IPS DF 19.7 (cell line): ENCODE measurements at regions not wholly inside any gene's neighbourhood (a gene's known extent, or its start where the extent isn't known, plus 50 kb on each side); places are given as distances from the start of the nearest gene placed in this dataset.
A peak's percentile ranks its signal among the peaks of the same experiment; 100 is the strongest.
"Not testable (repeated sequence)": the region's sequence is repeated elsewhere in the genome, so short reads cannot be mapped to it uniquely, and the experiment has no call there.

ENCODE experiments used
- DNase-seq: peaks from one replicate; pipeline ENCODE4 v3.0.0-alpha.2; 2013; ENCODE audit warnings: low read depth, low spot score

DNA sequence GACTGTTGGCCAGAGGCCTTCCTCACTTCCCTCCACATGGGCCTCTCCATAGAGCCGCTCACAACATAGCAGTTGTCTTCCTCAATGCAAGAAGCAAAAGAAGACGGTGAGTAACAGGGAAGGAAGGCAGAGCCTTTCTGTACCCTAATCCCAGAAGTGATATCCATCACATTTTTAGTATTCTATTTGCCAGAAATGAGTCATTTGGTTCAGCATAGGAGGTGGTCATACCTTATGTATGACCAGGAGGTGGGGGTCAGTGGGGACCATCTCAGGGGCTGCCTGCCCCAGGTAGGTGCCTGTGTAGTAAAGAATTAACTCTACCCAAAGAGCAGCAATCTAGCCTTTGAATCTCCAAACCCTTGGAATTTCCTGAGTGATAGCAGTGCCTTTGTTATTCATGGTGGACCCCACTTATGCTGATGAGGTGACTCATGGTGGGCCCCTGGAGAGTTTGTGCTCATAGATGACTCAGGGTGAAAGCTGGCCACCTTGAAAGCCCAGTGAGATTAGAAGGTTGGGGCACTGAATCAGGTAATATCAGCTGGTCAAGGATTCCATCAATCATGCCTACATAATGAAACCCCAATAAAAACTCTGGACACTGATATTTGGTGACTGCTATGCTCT is 323.9 kb upstream of the IGF1R start:
- peak; percentile 20 for DNase-seq

DNA sequence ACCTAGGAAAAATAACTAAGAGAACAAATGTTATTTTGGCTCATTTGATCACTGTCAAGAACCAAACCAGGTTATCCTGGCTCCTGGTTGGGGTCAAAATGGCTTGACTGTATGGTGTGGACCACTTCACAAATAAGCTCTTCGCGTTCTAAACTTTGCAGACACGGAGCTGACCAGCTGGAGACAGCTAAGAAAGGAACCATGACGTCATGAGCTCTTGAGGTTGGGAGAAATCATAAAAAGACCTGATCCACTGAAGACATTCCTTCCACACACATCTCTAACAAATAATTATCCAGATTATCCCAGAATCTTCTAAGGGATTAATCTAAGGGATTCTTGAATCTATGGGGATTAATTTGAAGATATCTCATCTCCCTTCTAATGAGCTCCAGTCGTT is 321.5 kb upstream of the IGF1R start:
- no peak for DNase-seq

DNA sequence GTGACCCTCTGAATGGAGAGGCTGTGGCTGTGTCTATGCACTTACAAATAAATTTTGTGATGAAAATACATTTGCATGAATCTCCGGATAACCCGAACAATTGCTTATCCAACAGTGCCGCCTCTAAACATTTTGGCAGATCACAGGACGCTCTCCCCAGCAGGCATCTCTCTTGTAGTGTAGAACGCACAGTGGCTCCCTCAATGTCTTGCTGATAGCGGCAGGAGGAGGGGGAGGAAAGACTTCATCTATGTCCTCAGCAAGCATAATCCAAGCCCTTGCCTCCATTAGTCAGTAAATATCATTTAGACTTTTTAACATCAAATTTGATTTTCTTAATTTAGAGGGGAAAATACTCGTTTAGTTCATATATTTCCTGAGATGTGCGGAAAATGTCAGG is 318.1 kb upstream of the IGF1R start:
- DNase-seq = no peak

DNA sequence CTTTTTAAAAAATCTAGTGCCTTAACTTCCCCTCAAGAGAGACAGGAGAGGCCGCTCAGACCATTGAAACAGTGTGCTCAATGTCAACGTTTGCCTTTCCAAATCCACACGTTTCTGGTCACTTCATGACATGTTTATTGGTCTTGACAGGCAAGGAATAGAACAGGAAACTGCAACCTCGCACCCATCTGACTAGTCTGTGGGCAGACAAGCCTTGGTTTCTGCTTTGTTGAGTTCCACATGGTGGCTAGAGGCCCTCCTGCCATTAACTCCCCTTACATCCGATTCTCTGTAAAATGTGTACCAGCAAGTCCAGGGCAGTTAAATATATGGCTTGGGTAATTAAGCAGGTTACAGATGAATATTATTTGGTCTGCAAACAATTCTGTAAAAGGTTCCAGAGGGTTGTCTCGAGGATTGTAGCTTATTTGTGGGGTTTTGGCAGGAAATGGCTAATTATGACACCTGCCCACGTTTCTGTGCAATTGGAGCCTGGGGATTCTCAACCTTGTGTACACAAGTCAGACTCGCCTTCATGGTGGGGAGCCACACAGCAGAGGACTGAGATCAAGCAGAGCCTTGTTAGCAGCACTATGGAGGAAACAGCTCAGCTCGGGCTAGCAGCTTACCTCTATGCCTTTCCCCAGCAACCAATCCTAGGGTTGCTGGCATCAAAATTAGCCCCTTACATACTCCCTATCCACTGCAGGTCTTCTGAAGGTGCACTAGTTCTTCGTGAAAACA is 317.5 kb upstream of the IGF1R start:
- no peak for DNase-seq

DNA sequence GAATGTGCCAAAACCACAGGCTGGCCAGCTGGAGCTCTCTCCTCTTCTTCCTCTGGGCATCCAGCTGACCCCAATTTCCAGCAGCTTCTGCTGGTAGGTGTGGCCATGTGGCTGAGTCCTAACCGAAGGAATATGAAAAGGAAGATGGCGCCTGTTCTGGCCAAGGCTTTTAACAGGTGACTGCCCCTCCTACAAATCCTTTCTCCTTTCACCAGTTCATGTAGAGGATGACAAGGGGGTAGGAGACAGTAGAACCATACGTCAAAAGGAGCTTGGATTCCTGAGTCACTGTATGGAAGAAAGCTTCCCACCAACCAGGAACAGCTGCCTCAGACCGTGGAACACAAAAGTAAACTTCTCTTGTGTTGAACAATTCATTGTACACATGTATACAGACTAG is 316.7 kb upstream of the IGF1R start:
- DNase-seq = no peak

DNA sequence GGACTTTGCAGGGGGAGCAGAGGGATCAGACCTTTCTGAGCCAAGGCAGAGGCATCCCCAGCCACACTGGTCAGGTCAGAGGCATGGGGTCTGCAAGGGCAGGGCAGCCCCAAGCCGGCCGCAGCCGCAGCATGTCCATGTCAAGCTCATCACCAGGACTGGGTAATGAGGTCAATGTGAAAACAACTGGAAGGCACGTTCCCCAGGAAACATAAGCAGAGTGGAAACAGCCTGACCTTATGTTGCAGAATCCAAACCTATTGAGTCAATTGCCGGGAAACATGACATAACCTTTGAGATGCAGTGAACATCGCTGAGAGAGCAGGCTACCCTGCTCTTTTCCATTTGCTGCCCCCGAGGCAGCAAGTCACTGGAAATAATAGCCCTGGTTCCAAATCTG is 315.1 kb upstream of the IGF1R start:
- no peak for DNase-seq

DNA sequence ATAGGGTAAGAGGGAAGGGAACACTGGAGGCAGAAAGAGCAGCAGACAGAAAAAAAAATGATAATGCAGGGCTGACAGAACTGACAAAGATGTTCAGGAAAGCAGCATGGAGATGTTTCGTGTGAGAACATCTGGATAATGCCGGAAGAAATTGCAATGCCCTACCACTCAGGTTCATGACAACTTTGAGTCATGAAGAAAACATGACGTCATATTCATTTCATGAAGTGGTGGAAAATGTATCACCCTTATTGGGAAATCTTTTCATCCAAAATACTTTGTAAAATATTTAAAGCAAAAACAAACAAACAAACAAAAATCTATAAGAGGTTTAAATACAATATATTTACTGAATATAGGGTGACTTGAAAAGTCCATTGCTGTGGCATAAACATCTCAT is 305.4 kb upstream of the IGF1R start:
- DNase-seq = no peak

DNA sequence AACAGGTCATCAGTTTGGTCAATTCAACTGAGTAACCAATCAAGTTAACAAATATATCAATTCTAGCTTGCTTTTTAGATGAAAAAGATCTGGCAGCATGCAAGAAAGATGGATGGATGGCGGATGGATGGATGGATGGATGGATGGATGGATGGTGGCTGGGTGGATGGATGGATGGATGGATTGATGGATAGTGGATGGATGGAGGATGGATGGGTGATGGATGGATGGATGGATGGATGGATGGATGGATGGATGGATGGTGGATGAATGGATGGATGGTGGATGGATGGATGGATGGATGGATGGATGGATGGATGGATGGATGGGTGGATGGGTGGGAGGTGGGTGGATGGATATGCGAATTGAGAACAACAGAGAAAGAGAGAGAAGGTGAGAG is 303.7 kb upstream of the IGF1R start:
- no peak for DNase-seq

DNA sequence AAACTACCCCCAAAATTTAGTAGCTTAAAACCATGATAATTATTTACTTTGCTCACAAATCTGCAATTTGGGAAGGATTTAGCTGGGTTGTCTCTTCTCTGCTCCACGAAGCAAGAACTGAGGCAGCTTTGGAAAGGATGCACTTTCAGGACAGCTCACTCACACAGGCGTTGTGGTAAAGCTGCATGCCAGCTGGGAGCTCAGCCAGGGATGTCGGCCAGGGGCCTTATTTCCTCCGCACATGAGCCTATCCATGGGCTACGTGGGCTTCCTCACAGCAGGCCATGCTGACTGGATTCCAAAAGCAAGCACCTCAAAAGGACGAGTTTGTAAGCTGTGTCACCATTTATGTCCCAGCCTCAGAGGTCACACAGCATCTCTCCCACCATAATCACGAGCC is 301.3 kb upstream of the IGF1R start:
- DNase-seq = no peak

DNA sequence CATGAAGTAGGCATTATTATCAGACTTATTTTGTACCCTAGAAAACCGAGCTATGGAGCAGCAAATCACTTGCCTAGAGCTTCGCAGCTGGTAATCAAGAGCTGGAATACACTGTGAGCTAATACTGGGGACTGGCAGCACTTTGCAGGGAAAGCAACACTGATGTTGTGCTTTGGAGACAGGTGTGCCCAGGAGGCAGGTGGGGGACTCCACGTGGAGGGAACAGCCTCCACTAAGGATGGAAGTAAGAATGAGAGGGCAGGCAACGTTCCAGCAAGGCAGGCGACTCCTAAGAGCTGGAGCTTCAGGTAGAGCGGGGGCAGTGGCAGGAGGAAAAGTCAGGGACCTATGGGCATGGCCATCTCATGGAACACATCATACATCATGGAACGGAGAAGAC is 300.5 kb upstream of the IGF1R start:
- no peak for DNase-seq

DNA sequence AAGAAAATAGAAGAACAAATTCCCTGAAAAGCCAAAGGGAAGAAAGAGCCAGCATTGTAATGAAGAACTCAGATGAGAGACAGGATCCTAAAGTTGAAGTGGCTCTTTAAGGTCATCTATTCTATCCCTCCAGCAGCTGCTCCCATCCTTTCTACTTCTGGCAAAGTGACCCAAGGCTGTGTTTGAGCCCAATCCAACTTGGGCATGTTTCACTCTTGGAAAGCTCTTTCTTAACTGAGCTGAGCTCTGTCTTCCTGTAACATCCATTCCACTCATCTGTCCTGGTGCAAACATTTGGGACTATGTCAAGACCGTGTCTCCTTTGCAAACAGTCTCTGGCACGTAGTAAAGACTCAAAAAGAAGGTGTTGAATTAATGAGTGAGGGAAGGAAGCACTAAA is 298.1 kb upstream of the IGF1R start:
- DNase-seq = no peak

DNA sequence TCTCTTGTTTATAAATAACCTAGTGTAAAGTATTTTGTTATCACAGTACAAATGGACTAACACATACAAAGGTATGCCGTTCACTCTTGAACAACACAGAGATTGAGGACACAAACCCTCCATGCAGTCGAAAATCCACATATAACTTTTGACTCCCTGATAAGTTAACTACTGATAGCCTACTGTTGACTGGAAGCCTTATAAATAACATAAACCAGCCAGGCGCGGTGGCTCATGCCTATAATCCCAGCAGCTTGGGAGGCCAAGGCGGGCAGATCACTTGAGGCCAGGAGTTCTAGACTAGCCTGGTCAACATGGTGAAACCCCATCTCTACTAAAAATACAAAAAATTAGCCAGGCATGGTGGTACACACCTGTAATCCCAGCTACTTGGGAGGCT is 290.1 kb upstream of the IGF1R start:
- DNase-seq = not testable (repeated sequence)

DNA sequence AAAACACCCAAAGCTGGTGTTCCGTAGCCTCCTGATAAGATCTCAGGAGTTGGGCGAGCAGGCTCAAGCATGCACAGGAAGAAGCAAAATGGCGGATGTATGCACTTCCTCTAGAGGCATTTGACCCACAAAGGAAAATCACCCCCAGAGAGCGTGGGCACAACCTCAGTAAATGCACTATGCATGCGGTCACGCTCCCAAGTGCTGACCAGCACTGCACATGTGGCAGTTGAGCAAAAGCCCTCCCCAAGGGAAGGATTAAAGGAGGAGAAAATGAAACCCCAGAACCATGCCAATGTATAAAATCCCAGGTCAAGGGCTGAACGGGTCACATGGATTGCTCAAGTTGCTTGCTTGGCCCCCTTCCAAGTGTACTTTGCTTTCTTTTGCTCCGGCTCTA is 289.4 kb upstream of the IGF1R start:
- no peak for DNase-seq

DNA sequence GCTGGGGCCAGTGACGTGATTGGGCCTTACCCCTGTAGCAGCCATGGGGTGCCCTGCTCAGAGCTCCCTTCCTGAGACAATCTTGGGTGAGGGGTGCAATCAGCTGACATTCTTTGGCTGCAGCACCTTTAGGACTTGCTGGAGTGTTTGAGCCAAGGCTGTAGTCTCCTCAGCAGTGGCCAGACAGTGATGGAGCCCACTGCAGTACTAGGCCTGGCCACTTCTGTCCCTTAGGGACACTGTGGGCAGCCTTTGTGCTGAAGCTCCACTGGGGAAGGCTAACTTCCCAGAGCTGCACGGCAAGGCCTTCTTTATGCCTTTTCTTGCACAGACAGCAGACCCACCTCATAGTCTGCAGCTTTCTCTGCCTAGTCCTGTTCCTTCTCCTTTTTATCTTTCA is 284.9 kb upstream of the IGF1R start:
- no peak for DNase-seq

DNA sequence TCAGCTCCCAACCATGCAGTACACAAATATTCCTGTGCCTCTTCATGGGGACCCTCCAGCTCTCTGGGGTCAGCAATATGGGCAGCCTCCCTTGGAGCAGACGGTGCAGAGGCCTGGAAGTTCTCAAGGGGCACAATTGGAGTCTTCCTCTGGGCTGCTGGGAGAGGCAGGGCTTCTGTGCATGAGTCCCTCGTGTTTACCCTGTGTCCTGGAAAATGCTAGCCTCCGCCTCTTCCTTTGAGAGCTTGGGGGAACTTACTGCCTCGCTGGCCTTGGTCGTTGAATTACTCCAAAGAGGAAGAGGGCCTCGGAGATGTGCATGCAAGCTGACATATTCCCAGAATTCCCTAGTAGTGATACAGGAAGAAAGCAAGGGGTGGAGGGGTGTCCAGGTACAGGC is 284.4 kb upstream of the IGF1R start:
- no peak for DNase-seq

DNA sequence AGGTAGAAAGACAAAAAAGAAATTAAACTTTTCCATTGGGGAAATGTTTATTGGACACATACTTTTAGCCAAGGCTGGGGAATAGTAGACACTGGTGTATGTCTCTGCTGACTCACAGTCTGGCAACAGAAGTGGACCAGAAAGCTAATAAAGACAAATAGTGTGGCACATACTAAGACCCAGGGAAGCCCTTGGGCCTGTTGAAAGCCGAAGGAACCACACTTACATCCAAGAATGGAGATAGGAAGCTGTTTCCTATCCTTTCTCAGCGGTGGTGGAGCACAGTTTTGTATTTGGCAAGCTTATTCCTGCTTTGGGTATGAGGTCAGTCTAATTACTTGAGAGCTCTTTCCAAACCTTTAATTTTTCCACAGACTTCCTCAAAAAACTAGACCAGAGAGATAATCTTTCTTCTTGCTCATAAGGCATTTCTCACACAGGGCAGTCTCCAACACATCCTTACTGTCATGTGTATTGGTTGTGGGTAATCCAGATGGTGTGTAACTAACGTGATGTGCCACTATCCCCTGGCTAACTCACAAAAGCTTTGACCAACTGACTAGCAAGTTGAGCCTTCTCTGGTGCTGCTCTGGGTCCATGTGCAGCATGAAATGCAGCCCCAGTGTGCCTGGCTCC is 279.1 kb upstream of the IGF1R start:
- DNase-seq = no peak

DNA sequence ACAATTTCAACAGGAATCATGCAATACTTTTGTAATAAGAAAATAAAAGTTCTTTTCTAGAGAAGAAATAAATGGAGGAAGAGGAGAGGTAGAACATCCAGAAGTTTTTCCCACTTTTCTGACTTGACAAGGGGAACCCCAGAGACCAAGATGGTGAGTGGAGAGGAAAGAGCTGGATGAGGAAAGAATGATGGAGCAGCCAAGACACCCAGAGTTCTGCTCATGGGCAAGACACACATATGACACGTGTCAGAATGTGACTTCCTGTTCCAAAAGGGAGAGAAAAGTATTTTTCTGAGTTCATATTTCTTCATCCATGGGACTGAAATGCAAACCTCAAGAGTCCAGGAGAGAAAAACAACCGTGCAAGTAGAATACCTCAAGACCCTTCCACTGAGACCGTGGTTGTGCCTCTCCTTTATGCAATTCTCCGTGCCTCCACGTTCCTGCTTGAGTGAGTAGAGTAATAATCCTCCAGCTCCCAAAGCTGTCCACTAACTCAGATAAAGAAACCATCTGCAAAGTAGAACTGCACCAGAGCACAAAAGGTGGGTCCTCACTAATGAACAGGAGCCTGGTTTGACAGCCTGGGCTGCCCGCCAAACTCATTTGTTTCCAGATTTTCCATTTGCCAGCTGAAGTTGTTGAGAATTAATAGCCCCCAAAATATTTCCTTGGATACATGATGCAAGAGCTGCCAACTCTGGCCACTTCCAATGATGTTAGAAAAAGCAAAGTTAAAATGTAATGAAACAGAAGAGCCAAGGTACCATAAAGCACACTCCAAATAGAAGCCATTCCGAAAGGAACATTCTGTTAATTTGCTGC is 272.6 kb upstream of the IGF1R start:
- DNase-seq = no peak

DNA sequence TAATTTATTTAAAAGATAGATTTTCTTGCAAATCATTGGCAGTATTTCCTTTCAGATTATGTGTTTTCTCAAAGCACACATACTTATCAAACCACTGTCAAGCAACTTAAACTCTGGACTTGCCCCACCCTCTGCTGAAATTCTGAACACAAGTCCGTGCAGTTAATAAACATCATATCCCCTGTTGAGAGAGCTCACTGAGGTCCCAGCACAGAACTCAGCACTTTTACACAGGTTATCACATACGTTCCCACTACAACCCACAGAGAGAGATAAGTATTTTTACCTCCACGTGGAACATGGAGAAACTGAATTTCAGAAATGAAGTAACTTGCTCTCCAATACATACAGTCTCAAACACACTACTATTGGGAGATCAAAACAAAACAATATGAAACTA is 267.6 kb upstream of the IGF1R start:
- DNase-seq = no peak

DNA sequence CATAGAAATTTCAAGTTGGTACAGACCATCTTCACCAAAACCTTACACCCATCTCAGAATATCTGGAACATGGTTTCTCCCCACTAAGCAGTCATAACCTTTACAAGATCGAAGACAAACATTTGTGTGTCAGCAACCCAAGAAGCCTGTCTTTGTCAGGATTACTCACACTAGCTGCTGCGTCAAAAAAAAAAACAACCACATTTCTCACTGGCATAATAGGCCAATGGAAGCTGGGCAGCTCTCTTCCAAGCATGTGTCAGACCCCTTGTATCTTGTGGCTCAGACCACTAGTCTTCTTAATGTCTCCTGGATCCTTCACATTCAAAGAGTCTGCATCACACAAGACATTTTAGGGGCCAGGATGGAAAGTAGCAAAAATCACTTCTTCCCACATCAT is 266.9 kb upstream of the IGF1R start:
- DNase-seq = no peak

DNA sequence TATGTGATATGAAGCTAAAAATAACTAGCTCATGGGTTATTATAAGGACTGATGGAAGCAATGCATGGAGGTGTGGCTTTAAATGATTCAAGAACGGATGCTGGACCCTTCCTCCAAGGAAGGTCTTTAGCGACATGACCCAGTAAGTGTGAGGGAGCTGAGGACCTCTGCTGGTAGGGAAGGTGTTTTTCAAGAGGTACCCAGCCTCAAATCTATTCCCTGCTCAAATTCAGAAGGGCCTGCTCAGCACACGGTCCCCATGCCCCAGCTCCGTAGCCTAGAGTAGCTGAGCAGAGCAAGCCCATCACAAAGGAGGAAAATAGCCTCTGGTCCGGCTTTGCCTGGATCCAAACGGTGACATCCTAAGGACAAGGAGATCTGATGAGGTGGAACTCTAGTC is 266.2 kb upstream of the IGF1R start:
- DNase-seq = peak; percentile 20

DNA sequence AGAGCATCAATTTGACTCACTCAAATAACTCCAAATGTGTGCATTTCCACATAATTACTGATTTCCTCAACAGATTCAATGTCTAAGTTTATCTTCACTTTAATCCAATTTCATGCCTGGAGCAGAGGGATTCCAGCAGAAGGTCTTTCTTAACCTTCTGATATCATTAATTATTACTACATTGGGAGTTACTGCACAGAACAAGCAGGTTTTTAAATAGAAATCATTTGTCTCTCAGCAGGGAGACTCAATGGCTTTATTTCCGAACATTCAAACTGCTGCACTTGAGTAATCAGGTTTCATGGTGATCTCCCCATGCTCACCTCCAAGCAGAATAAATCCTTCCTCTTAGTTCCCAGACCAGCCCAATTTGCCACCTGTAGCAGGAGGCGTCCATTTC is 264.8 kb upstream of the IGF1R start:
- no peak for DNase-seq

DNA sequence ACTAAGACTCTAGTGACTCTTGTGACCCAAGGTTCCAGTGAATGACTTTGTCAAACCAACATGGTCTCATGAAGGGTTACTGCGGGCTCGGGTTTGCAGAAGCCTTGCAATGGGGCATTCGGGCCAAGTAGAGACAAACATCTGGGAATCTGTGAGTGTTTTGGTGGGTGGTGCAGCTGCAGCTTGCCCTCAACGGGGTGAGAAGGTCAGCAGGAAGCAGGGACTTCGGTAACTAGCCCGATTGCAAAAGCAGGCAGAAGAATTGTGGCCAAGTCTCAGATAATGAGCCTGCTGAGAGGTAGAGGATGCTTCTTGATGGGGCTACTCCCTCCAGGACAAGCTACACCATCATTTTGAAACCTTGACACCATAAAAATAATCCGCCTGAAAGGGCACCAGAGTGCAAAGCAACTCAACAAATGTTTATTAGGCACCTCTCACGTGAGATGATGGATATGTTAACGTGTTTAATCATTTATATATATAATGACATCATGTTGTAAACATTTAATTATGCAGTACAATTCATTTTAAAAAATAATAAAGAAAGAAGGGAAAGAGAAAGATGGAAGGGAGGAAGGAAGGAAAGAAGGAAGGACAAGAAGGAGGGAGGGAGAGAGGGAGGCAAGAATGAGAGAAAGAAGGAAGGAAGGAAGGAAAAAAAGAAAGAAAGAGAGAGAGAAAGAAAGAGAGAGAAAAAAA is 263.9 kb upstream of the IGF1R start:
- DNase-seq = no peak
